ENCODE measurements at regions not wholly inside any gene's neighbourhood (a gene's known extent, or its start where the extent isn't known, plus 50 kb on each side); places are given as distances from the start of the nearest gene placed in this dataset.

GRCh38 chr11:109974523-109974922, 118.7 kb upstream of the ZC3H12C start:
- TF ChIP-seq CTCF (conservative IDR thresholded peaks at IDR 0.05 in 1 of 2, IDR thresholded peaks at IDR 0.05 in 1 of 2; ENCODE audit: extremely low read depth in 1 of 2, insufficient read depth in 1 of 2, low read depth in 1 of 2, low read length in 2 of 2) (no peak), EZH2 (IDR thresholded peaks at IDR 0.05; ENCODE audit: borderline replicate concordance, low read length) (no peak)
